ENCODE measurements at regions not wholly inside any gene's neighbourhood (a gene's known extent, or its start where the extent isn't known, plus 50 kb on each side); places are given as distances from the start of the nearest gene placed in this dataset.
"Not testable (repeated sequence)": the region's sequence is repeated elsewhere in the genome, so short reads cannot be mapped to it uniquely, and the experiment has no call there.

DNA sequence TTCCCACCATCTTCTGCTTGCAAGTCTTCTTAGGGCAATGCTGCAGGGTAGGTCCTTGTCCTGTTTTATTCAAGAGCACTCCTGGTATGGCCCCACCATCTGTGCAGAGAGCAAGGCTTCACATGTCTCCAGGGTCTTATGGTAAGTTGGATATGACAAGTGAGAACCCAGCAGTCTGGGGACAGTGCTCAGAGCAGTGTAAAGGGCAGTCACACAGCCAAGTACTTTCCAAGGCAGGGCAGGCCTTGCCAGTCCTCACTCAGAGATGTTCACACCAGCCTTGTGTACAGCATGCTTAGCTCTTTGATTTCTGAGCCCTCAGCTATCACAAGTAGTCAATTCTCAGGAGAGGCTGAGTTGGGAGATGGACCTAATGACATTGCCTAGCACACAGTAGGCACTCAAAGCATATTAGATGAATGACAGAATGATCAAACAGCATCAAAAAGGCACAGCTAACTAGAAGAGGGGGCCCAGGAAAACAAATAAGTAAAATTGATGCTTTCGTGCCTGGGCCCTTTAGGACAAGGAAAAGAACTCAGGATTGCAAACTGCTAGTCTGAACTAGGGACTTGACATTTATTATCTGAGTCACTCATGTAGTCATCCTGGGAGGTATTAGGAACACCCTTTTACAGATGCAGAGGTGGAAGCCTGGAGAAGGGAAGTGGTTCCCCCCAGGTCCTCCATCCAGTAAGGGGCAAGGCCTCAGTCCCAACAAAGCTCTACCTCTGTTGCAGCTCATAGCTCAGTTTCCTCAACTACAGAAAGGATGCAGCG, 86.7 kb upstream of the CTAGE1 start:
- DNase-seq = no peak

DNA sequence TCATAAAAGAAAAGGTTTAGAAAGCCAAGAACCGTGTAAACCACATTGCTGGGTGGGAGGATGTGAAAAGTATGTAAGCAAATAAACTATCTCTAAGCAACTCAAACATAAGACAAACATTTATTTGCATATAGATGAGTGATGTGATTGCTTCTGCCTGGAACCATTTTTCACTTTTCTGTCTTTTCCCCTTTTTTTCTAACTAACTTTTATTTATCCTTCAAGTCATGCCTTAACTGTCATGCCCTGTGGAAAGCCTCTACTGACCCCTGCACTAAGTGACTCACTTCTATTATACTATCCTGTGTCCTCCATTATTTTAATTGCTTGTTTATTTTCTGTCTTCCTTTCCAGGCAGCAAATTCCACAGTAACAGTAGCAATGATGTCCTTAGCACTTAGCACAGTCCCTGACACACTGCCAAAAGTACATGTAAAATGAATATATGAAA, 87.5 kb upstream of the CTAGE1 start:
- DNase-seq = no peak

DNA sequence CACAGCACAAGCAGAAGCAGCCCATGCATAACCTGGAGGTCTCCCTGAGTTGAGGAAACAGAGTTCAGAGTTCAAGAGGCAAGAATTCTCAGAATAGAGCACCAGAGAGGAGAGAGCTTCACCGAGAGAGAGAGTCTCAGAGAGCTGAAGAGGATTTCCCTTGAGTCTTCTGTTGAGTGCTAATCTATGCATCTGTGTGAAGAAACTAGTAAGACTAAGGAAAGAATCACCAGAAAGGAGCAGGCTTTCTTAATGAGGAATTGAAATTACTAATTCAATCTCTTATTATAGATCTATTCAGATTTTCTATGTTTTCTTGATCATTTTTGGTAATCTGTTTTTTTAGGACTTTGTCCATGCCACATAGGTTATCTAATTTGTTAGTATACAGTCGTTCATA, 89.3 kb upstream of the CTAGE1 start:
- no peak for DNase-seq

DNA sequence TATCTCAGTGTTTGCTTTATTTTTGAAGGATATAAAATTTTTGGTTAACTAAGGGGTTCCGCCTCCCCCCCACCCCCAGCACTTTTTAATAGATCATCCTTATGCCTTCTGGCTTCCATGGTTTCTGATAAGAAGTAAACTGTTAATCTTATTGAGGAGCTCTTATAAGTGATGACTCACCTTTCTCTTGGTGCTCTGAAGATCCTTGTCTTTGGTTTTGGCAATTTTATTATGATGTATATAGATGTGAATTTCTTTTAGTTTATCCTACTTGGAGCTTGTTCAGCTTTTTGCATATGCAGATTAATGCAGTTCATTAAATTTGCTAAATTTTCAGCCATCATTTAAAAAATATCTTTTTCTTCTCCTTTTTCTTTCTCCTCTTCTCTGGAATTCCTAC, 91.7 kb upstream of the CTAGE1 start:
- DNase-seq = no peak

DNA sequence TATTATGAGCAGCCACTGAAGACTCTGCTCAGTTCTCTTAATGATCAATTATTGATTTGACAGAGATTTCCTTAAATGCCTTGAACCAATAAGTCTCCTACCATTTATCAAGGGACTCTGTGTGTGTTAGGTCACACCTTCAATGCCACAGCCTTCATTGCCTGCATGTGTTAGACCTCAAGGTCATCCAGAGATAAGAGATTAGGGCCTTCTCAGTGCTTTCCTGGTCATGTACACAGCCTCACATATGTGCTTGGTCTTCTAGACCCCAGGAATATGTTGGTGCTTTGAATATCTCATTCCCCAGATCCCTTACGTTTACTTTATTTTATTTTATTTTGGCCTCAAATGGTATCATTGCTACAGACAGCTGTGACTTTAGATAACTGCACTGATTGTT, 93.0 kb upstream of the CTAGE1 start:
- DNase-seq = no peak

DNA sequence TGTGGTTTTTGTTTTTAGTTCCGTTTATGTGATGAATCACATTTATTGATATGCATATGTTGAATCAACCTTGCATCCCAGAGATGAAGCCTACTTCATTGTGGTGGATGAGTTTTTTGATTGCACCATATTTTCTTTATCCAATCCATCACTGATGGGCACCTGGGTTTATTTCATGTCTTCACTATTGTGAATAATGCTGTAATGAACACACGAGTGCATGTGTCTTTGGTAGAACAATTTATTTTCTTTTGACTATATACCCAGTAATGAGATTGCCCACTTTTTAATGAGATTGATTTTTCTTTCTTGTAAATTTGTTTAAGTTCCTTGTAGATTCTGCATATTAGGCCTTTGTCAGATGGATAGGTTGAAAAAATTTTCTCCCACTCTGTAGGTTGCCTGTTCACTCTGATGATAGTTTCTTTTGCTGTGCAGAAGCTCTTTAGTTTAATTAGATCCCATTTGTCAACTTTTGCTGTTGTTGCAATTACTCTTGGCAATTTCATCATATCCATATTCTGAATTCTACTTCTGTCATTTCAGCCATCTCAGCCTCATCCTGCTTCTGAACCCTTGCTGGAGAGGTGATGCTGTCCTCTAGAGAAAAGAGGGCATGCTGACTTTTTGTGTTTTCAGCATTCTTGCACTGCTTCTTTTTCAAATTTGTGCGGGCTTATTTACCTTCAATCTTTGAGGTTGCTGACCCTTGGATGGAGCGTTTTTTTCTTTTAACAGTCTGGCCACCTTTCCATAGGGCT, 96.2 kb upstream of the CTAGE1 start:
- DNase-seq = no peak

DNA sequence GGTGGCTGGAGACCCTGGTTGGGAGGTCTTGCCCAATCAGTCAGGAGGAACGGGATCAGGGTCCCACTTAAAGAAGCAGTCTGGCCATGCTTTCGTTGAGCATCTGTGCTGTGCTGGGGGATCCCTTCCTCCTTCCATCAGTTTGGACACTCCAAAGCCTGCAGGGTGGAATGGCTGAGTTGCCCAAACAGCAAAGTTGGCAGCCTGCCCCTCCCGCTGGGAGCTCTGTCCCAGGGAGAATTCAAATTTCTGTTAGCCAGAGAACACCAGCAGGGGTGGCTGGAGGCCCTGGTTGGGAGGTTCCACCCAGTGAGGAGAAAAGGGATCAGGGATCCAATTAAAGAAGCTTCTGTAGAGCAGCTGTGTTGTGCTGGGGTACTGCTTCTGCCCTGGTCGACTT, 96.9 kb upstream of the CTAGE1 start:
- no peak for DNase-seq

DNA sequence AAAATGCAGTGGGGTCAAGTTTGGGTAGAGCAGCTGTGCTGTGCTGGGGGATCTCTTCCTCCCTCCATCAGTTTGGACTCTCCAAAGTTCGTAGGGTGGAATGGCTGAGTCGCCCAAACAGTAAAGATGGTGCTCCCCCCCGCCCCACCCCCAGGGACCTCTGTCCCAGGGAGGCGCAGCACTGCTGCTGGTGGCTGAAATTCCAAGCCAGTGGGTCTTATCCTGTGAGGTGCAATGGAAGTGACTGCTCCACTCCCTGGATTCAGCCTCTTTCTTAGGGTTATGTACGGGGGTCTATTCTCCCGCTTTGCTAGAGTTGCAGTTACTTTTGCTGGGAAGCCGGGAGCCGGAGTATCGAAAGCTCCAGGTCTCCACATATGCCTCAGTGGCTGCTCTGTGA, 97.5 kb upstream of the CTAGE1 start:
- no peak for DNase-seq

DNA sequence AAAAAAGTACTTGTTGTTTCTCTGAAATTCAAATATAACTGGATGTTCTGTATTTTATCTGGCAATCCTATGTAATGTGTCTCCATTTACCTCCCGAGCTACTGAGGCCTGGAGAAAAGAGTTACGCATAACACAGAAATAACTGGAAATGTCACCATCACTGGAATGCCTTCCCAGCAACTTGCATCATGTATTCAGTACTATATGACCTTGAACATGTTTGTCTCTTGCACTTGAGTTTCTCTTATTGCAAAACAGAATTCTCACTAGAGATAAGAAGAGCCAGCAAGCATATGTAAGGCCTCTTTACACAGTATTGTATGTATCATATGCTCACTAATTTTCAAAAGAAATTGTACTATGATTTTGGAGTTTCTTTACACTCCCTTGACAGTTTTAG, 99.6 kb upstream of the CTAGE1 start:
- no peak for DNase-seq

DNA sequence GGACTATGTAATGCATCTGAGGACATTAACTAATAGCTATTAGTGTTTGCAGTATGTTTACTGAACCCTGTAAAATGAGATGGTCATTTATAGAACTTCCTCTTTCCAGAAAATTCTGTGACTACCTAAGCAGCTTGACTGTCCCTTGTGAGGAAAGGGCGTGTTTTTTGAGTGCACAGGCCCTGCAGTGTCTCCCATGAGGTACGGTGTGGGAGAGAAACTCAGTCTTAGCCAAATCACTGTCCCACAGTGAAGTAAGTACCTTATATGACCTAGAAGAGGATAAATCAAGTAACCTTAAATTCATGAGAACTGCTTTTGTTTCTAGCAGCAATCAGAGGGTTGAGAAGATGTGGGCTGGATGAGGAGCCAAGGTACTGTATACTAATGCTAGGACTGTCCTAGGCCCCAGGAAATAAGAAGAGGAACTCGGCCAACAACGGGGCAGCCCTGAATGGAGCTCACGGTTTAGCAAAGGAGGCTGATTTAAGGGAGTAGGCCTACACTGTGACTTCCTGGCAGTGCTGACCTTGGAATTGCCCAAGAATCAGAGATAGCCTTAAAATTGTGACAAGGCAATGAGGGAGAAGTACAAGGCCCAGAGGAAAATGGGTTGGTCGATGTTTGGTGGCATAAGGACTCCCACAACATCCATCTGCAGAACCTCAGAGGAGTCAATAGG, 103.5 kb upstream of the CTAGE1 start:
- DNase-seq = no peak

DNA sequence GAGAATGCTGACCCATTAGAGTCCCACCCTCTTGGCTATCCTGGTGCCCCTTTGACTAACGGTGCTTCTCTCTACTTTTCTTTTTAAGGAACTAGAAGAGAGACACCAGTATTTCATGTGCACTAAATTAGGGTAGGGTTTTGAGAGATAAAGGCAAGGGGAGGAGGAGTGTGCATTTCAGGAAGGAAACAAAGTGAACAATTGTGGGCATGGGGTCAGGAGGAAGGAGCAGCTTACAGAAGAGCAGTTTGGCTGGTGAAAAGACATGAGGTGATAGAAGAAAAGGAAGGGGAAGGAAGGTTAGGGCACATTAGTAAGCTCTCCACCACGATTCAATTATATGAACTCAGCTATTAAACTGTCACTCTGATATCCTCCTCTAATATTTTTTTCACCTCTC, 105.8 kb upstream of the CTAGE1 start:
- DNase-seq = no peak

DNA sequence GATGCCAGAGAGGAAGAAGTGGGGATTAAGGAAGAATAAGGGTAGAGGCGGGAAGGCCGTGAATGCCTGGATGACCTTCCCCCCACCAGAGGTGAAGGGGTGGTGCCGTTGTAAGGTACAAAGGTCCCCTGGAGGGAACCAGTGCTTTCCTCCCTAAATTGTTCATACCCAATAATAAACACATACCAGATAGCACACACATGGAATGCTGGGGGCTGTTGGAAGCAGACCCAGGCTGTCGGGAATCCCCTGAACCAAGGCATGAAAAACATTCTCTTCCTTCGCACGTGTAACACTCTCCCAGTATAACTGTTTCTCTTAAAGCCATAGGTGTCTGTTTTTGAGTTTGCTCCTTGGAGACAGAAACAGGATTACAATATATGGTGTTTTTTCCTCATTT, 107.1 kb upstream of the CTAGE1 start:
- no peak for DNase-seq

DNA sequence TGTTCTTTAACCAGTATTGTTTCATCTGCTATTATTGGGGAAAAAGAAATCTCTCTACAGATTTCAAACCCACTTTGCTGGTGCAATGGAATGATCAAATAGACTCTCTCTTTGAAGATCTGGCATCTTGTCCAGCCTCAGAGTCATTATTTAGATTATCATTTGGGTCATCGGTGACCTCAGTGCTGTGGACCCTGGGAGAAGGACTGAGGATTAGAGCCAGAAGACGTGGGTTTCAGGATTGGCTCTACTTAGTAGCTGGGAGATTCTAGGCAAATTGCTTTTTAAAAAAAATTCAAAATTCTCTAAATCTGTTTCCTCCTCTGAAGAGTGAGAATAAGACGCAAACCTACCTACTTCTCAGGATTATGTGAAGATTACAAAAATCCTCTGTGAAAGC, 107.6 kb upstream of the CTAGE1 start:
- no peak for DNase-seq

DNA sequence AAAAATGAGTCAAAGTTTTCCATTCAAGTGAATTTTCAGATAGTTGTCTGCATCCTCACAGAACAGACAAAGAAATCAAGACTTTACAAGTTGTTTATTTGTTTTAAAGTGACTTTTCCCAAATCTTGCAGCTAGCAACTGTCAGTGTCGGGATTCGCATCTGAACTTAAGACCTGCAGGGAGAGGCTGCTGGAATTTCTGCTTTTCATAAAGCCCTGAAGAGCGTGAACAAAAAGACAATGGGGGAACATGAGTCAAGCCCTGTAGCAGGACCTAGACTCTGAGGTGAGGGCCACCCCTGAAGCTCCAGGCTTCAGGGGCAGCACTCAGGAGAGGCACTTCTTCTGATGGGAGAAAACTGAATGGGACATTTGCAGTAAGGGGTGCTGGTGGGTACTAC, 108.2 kb upstream of the CTAGE1 start:
- no peak for DNase-seq

DNA sequence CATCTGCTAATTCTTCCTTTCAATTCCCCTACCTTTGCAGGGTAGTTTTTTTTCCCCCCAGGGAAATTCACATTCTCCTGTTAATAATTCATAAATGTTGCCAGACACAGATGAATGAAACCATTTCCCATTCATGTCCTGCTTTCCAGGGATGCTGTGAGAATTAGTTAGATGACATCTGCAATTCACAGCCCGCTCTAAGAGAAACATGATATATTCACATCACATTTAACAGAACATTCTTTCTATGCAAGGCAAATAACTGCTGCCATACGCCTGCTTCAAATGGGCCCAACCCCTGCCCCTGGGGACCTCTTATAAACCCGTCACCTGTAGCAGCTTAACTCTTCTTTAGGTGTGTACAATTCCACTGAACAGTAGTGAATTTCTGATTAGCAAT, 110.6 kb upstream of the CTAGE1 start:
- DNase-seq = no peak

DNA sequence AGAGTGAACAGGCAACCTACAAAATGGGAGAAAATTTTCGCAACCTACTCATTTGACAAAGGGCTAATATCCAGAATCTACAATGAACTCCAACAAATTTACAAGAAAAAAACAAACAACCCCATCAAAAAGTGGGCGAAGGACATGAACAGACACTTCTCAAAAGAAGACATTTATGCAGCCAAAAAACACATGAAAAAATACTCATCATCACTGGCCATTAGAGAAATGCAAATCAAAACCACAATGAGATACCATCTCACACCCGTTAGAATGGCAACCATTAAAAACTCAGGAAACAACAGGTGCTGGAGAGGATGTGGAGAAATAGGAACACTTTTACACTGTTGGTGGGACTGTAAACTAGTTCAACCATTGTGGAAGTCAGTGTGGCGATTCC, 117.0 kb upstream of the CTAGE1 start:
- DNase-seq = not testable (repeated sequence)

DNA sequence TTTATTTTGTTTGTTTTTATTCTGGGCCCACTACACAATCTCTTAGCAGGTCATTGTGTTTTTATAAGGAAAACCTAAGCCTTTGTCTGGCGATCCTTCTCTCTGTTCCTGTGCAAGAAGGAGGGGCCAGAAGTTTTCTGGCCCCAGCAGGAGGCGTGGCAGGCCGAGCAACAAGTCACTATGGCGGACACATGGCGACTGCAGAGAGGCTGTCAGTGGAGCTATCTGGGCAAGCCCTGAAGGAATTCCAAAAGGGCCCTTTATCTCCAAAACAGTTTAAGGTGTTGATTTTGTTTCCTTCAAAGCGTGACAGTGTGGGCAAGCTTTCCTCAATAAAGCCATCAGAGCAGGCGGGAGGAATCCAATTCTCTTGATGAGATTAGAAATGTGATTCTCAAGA, 118.8 kb upstream of the CTAGE1 start:
- no peak for DNase-seq

DNA sequence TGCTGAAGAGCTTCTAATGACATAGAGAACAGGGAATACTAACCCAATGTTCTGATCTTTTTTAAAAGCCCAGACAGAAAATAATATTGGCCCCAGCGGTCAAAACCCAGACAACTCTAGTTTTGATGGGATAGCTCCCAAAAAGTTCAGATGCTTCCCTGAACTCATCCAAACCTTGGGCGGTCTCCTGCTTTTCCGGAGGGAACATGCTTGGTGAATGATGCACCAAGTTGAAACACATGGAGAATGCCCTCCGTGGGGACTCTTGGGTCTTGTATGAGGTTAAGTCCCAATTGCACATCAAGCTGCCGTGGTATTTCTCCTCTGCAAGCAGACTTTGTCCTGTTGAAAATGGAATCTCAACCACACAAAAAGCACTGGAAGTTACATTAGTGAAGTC, 120.7 kb upstream of the CTAGE1 start:
- DNase-seq = no peak

DNA sequence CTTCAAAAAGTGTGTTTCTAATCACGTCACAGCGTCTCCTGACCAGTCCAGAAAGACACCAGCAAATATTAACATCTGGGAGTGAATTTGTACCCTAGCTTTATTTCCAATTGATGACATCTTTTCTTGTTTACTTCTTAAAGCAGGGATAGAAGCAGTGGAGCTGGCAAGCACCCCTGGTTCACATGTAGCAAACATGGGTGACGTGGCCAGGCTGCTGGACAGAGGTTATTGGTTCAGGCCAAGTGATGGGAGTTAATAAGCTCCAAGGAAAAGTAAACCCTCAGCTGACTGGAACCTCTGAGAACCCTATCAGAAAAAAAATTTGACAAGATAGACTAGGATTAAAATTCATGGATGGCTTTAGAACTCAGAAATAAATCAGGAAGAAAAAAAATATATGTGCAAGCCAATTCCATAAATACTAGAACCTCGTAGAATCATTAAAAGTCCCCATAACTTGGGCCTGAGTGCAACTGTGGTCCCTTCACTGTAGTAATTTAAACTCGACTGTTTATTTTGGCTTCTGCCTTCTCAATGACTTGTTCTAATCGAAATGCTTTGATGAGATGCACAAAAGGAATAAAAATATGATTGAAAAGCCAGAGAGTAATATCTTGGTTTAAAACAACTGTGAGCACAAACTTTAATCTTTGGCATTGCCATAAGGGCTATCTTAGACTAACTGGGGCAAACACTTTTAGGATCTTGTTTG, 121.5 kb upstream of the CTAGE1 start:
- no peak for DNase-seq

DNA sequence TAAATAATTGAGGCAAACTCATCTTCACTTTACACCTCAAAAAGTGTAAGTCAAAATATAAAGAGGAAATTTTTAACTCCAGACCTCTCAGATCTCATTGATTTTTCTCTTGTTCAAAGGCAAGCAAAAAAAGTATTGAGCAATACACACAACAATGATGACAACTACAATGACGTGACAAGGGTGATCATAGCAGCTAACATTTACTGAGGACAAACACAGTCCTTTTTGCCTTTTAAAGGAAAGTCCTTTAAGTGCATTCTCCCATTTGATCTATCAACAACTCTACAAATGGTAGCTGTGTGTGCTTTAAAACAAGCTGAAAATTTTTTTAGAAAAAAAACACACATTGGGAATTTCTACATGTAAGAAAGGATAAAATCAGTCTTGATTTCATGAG, 123.5 kb upstream of the CTAGE1 start:
- DNase-seq = no peak

DNA sequence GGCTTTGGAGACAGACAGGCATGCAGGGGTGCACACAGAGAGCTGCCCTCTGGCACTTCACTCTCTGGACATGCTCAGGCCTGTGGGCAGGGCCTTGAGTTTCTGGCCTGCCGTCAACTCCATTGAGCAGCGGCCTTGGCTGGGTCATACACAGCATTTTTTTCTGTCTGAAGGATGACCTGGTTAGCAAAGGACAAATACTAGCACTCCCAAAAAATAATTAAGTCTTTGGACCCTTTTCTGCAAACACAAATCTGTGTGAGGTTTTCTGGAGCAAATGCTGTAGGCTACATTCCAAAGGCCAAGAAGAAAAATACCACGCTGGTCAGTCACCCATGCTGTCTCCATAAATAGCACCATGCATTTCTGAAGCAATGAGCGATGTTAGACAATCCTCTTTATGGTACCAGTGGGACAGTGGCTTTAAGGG, 124.7 kb upstream of the CTAGE1 start:
- DNase-seq = no peak

DNA sequence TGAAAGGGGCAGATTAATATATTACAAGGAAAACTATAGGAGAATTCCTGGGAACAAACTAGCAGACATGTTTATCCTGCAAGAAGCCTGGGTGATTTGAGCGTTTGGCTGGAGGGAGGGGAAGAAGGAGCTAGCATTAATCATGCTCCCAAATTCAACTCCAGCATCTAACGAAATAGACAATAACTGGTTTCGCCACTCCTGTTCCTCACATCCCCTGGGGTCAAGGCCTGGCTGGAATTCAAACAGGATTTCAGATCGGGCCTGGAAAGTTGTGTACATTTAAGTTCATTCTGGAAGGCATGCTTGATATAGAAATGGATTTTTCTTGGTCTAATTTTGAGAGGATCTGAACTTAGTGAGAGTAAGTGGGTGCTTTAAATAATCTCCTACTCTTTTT, 126.1 kb upstream of the CTAGE1 start:
- no peak for DNase-seq

DNA sequence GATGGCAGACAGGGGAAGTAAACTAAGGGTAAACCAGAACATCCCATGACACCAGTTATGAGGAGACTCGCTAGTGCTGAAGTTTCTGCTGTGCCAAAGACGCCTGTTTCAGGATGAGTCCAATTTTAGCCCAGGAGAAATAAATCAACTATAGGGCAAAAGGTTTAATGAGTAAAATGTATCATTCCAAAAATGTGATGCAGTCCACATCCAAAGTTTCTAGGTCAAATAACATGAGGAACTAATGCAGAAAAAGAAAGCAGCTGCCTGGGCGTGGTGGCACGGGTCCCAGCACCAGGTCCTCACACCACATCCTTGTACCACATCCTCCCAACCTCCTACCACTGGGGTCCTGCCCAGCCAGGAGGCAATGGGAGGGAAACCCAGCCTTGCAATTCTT, 126.9 kb upstream of the CTAGE1 start:
- no peak for DNase-seq

All from MV-4-11 (cell line).